ENCODE measurements at regions not wholly inside any gene's neighbourhood (a gene's known extent, or its start where the extent isn't known, plus 50 kb on each side); places are given as distances from the start of the nearest gene placed in this dataset.
"Not testable (repeated sequence)": the region's sequence is repeated elsewhere in the genome, so short reads cannot be mapped to it uniquely, and the experiment has no call there.

DNA sequence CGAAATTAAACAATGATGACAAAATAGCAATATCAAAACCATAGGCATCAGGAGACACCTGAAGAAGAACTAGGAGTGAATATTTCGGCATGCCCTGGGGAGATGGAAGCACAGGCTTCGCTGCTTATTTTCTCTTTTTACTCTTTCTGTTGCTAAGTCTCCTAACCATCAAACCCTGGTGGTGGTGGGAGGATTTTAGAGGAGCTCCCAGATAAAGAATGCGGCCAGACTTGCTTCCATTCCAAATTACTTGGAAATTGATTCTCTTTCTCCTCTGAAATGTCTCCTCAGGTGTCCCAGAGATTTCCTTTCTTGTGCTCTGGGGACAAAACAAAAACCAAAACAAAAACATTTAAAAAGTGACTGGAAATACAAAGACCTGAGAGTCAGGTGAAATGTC, 243.0 kb downstream of the KBTBD8 start:
- Histone ChIP-seq H3K4me1 (peaks cover 0 to 3% of the 10 kb centered on the region in 2 donors), H3K9me3 (no peaks in the 10 kb centered on the region), H3K27me3 (no peaks in the 10 kb centered on the region), H3K36me3 (no peaks in the 10 kb centered on the region), H3K4me3 (no peak overlapping the region), H3K27ac (no peak overlapping the region)
- TF ChIP-seq, protein P1, sequence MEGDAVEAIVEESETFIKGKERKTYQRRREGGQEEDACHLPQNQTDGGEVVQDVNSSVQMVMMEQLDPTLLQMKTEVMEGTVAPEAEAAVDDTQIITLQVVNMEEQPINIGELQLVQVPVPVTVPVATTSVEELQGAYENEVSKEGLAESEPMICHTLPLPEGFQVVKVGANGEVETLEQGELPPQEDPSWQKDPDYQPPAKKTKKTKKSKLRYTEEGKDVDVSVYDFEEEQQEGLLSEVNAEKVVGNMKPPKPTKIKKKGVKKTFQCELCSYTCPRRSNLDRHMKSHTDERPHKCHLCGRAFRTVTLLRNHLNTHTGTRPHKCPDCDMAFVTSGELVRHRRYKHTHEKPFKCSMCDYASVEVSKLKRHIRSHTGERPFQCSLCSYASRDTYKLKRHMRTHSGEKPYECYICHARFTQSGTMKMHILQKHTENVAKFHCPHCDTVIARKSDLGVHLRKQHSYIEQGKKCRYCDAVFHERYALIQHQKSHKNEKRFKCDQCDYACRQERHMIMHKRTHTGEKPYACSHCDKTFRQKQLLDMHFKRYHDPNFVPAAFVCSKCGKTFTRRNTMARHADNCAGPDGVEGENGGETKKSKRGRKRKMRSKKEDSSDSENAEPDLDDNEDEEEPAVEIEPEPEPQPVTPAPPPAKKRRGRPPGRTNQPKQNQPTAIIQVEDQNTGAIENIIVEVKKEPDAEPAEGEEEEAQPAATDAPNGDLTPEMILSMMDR (IDR thresholded peaks at IDR 0.05) = no peak
- intact Hi-C loops (cut with DNase I) = no loop called here
- DNase-seq (ENCODE audit: low spot score in 2 of 2) = no peak

DNA sequence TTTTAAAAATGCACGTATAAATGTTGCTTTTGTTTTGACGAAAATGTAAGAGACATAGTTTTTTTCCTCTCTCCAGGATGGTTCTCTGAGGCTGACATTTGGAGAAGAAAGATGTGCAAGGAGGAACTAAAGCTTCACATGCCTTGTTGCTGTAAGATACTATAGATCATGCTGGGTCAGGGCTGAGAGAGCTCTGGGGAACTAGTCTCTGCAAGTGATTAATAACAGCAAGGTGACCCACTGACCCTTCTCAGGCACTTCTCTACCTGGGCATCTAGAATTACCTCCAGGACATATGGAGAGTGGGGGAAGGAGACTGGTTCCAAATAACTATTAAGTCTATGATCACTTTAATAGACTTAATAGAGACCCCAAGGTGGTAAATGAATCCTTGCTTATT, 246.0 kb downstream of the KBTBD8 start:
- no peak overlapping the region for H3K4me3 ChIP-seq
- no peaks in the 10 kb centered on the region for H3K27me3 ChIP-seq
- no peak overlapping the region for H3K27ac ChIP-seq
- no peaks in the 10 kb centered on the region for H3K9me3 ChIP-seq
- no peaks in the 10 kb centered on the region for H3K4me1 ChIP-seq
- no peak for DNase-seq (ENCODE audit: low spot score in 2 of 2)
- intact Hi-C loops (cut with DNase I) = no loop called here
- TF ChIP-seq, protein P1 (IDR thresholded peaks at IDR 0.05) = no peak
- H3K36me3 ChIP-seq = no peaks in the 10 kb centered on the region

DNA sequence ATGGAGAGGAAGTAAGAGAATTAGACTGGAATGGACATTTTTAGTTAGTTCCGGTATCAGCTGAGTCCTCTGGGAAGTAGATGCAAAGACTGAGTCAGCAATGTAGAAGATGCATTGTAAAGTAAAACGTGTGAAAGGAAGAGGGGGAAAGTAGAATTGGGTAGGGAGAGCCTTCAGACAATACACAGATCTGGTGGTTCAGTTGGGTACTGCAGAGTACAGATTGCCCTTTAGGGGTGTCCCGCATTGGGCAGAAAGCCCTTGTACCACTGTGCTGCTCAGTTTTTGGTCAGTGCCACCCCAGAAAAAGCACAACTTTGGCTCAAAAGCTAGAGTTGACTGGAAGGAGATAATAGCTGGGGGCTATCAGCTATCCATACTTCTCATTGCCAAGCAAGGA, 247.4 kb downstream of the KBTBD8 start:
- TF ChIP-seq, protein P1 (IDR thresholded peaks at IDR 0.05) = no peak
- Histone ChIP-seq H3K4me1 (no peaks in the 10 kb centered on the region), H3K36me3 (no peaks in the 10 kb centered on the region), H3K27me3 (no peaks in the 10 kb centered on the region), H3K27ac (no peak overlapping the region), H3K9me3 (no peaks in the 10 kb centered on the region), H3K4me3 (no peak overlapping the region)
- no peak for DNase-seq (ENCODE audit: low spot score in 2 of 2)
- intact Hi-C loops (cut with DNase I) = no loop called here

DNA sequence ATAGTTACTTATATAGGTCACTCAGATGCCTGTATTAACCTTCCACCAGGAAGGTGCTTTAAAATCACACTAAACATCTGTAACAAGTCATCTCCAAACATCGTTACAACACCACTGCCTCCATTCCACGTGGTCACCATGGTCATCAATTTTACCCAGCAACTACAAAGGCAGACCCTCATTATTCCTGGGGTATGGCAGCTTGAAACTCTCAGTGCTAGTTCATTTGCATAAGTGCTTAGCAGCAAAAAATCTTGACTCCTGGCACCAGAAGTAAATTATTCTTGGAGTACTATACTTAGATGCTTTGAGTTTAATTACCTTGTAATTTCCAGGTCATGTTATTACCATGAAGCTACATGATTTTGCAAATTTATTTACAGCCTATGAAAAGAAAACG, 250.6 kb downstream of the KBTBD8 start:
- no peak for DNase-seq (ENCODE audit: low spot score in 2 of 2)
- TF ChIP-seq, protein P1 (IDR thresholded peaks at IDR 0.05) = no peak
- intact Hi-C loops (cut with DNase I) = no loop called here

DNA sequence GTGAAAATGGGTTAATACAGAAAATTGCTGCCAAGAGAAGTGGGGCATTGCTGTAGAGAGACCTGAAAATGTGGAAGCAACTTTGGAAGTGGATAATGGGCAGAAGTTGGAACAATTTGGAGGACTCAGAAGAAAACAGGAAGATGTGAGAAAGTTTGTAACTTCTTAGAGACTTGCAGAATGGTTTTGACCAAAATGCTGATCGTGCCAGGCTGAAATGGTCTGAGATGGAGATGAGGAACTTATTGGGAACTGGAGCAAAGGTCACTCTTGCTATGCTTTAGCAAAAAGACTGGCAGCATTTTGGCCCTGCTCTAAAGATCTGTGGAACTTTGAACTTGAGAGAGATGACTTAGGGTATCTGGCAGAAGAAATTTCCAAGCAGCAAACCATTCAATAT, 254.8 kb downstream of the KBTBD8 start:
- H3K36me3 ChIP-seq; intact Hi-C loops (cut with DNase I); H3K4me3 ChIP-seq; DNase-seq (ENCODE audit: low spot score in 2 of 2); H3K9me3 ChIP-seq; H3K4me1 ChIP-seq; H3K27ac ChIP-seq; H3K27me3 ChIP-seq: not testable (repeated sequence)

More for the DNA sequence above, 250.6 kb downstream of the KBTBD8 start:
- H3K27me3 ChIP-seq = no peaks in the 10 kb centered on the region
- no peaks in the 10 kb centered on the region for H3K4me1 ChIP-seq
- H3K36me3 ChIP-seq = no peaks in the 10 kb centered on the region
- no peak overlapping the region for H3K4me3 ChIP-seq
- H3K9me3 ChIP-seq = no peaks in the 10 kb centered on the region
- H3K27ac ChIP-seq = no peak overlapping the region

DNA sequence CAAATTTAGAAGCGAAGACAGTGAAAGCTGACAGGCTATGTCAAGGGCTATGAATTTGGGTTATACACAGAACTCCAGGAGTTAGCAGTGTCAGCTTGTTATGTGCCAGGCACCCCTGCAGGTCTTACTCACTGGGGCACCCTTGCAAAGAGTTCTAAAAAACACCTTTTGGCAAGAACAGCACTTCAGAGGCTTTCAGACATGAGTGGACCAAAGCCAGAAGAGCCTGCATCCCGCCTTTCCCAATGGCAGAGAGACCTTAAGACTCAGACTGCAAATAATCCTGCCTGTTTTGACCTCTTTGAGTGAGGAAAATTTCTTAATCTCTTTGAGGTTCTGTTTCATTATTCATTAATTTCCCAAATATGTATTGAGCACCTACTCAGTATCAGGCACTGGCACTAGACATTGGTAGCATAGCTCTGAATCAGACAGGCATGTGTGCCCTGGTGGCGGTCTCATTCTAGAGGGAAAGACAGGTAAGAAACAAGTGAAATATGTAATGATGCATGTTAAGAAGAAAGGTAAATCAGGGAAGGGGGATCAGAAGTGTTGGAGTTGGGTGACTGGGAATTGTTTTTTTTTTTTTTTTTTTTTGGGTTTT, 280.0 kb downstream of the KBTBD8 start:
- no peaks in the 10 kb centered on the region for H3K27me3 ChIP-seq
- no peak overlapping the region for H3K4me3 ChIP-seq
- DNase-seq (ENCODE audit: low spot score in 2 of 2) = no peak
- intact Hi-C loops (cut with DNase I) = no loop called here
- no peaks in the 10 kb centered on the region for H3K36me3 ChIP-seq
- TF ChIP-seq, protein P1 (IDR thresholded peaks at IDR 0.05) = no peak
- no peaks in the 10 kb centered on the region for H3K4me1 ChIP-seq
- no peak overlapping the region for H3K27ac ChIP-seq
- no peaks in the 10 kb centered on the region for H3K9me3 ChIP-seq

Data from ascending aorta (tissue), 2 donors.